Choroid plexus epithelial cell (primary cell): ENCODE measurements at regions not wholly inside any gene's neighbourhood (a gene's known extent, or its start where the extent isn't known, plus 50 kb on each side); places are given as distances from the start of the nearest gene placed in this dataset.
"Not testable (repeated sequence)": the region's sequence is repeated elsewhere in the genome, so short reads cannot be mapped to it uniquely, and the experiment has no call there.

ENCODE experiments used
- DNase-seq: peaks from one replicate; pipeline ENCODE4 v3.0.0-alpha.2; 2010; ENCODE audit warnings: low read depth
- H3K4me3 ChIP-seq: 2 replicates; pipeline ENCODE4 v1.5.1; 2011; ENCODE audit warnings: low read depth, mild to moderate bottlenecking, control low read depth, low read length, moderate library complexity
- TF ChIP-seq, protein P1 (sequence below): conservative IDR thresholded peaks from 2 replicates; pipeline ENCODE4 v1.5.1; 2011; ENCODE audit warnings: low read depth, mild to moderate bottlenecking, control low read depth, inconsistent platforms, low read length, moderate library complexity

- TF ChIP-seq, protein P1, sequence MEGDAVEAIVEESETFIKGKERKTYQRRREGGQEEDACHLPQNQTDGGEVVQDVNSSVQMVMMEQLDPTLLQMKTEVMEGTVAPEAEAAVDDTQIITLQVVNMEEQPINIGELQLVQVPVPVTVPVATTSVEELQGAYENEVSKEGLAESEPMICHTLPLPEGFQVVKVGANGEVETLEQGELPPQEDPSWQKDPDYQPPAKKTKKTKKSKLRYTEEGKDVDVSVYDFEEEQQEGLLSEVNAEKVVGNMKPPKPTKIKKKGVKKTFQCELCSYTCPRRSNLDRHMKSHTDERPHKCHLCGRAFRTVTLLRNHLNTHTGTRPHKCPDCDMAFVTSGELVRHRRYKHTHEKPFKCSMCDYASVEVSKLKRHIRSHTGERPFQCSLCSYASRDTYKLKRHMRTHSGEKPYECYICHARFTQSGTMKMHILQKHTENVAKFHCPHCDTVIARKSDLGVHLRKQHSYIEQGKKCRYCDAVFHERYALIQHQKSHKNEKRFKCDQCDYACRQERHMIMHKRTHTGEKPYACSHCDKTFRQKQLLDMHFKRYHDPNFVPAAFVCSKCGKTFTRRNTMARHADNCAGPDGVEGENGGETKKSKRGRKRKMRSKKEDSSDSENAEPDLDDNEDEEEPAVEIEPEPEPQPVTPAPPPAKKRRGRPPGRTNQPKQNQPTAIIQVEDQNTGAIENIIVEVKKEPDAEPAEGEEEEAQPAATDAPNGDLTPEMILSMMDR: peak; percentile 53
- peak; percentile 15 for DNase-seq
- not testable (repeated sequence) for H3K4me3 ChIP-seq
These were observed 146.7 kb downstream of the IGLL1 start for GRCh38 chr22:23433127-23434005.

GRCh38 chr22:23432719-23433118 is 147.4 kb downstream of the IGLL1 start:
- DNase-seq: peak; percentile 11
- H3K4me3 ChIP-seq: not testable (repeated sequence)

GRCh38 chr22:23431337-23432072 is 148.6 kb downstream of the IGLL1 start:
- no peak overlapping the region for H3K4me3 ChIP-seq
- peak; percentile 94 for DNase-seq
- TF ChIP-seq, protein P1: no peak

GRCh38 chr22:23424551-23425068 is 155.5 kb downstream of the IGLL1 start:
- not testable (repeated sequence) for H3K4me3 ChIP-seq
- peak; percentile 19 for DNase-seq

GRCh38 chr22:23424031-23424430 is 156.1 kb downstream of the IGLL1 start:
- TF ChIP-seq, protein P1: no peak
- no peak for DNase-seq
- H3K4me3 ChIP-seq: no peak overlapping the region

GRCh38 chr22:23422281-23422680 is 157.8 kb downstream of the IGLL1 start:
- DNase-seq, H3K4me3 ChIP-seq: not testable (repeated sequence)

DNA sequence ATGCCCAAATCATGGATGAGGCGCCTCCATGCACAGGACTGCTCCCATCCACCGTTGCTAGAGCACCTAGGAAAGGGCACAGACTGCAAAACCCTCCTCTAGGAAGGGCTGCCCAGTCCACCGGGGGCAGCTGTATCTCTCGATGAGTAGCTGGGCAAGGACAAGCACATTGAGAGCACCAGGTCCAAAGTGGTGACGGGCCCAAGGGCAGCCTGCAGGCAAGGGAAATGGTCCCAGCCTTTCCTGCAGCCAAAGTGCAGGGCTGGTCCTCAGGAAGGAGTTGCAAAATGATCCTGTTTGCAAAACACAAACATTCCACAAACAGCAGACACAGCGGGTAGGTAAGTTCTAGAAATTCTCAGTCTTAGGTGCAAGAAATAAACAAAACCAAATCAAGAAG is 158.8 kb downstream of the IGLL1 start:
- not testable (repeated sequence) for H3K4me3 ChIP-seq, DNase-seq

DNA sequence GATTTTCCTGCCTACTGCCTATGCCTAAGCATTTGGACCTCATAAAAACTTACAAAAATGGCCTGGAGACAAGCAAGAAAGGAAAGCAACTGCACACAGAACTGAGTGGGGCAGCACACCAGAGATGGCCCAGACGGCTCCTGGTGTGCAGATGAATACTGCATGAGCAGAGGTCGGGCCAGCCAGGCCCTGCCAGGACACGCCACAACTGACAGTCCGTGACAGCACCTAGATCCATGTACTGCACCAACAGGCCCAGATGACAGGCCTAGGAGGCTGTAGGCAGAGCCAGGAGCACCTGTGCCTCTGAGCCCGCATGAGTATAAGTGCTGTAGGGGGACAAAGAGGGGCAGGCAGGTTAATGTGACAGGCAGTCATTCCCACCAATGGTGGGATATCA is 160.2 kb downstream of the IGLL1 start:
- no peak overlapping the region for H3K4me3 ChIP-seq
- DNase-seq: no peak
- TF ChIP-seq, protein P1: no peak

DNA sequence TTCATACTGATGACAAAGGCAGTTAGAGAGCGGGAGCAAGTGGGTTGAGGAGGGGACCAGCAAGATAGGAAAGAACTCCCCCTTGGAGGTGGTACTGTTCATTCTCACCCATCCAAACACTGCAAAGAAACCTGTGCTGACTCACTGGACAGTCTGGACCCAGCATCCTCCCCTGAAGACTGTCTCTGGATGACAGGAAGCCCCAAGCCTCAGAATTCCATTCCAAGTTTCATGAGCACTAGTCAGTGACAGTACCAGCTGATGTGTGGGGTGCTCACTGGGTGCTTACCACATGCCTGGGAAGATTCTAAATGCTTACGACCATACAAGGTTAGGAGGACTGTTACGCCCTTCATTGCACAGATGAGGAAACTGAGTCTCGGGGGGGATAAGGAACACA is 160.9 kb downstream of the IGLL1 start:
- no peak for DNase-seq
- TF ChIP-seq, protein P1: no peak
- no peak overlapping the region for H3K4me3 ChIP-seq
